ENCODE measurements at regions not wholly inside any gene's neighbourhood (a gene's known extent, or its start where the extent isn't known, plus 50 kb on each side); places are given as distances from the start of the nearest gene placed in this dataset.

GRCh38 chr9:89943309-89943708 is 338.5 kb downstream of the GADD45G start:
- 90 to 94% methylated on average over 2 of the region's 2 CpGs for WGBS, 2 donors
- Histone ChIP-seq H3K9me3 (no peaks in the 10 kb centered on the region), H3K36me3 (ENCODE audit: low read depth, missing control alignments) (no peaks in the 10 kb centered on the region), H3K27me3 (no peaks in the 10 kb centered on the region), H3K4me1 (no peaks in the 10 kb centered on the region), H3K27ac (no peak overlapping the region), H3K4me3 (no peak overlapping the region)
- TF ChIP-seq CTCF (IDR thresholded peaks at IDR 0.05), result no peak
- no peak for TF ChIP-seq POLR2A (IDR thresholded peaks at IDR 0.05)
- intact Hi-C loops (cut with DNase I; ENCODE audit: low total_unique reads), result no loop called here
- no peak for DNase-seq

GRCh38 chr9:89943728-89944127 is 338.9 kb downstream of the GADD45G start:
- Histone ChIP-seq H3K27ac (no peak overlapping the region), H3K36me3 (ENCODE audit: low read depth, missing control alignments) (no peaks in the 10 kb centered on the region), H3K27me3 (no peaks in the 10 kb centered on the region), H3K4me3 (no peak overlapping the region), H3K9me3 (no peaks in the 10 kb centered on the region), H3K4me1 (no peaks in the 10 kb centered on the region)
- WGBS, 2 donors, result 90 to 100% methylated on average over 3 of the region's 3 CpGs
- intact Hi-C loops (cut with DNase I; ENCODE audit: low total_unique reads), result no loop called here
- no peak for DNase-seq
- TF ChIP-seq POLR2A (IDR thresholded peaks at IDR 0.05), result no peak
- TF ChIP-seq CTCF (IDR thresholded peaks at IDR 0.05), result no peak

- intact Hi-C loops (cut with DNase I; ENCODE audit: low total_unique reads), result no loop called here
- H3K4me1 ChIP-seq, result no peaks in the 10 kb centered on the region
Observed at GRCh38 chr9:89945133-89945532, 340.3 kb downstream of the GADD45G start.

GRCh38 chr9:89946741-89947140 is 341.9 kb downstream of the GADD45G start:
- H3K4me1 ChIP-seq, result no peaks in the 10 kb centered on the region
- no peaks in the 10 kb centered on the region for H3K36me3 ChIP-seq (ENCODE audit: low read depth, missing control alignments)
- no peak overlapping the region for H3K4me3 ChIP-seq
- H3K9me3 ChIP-seq, result no peaks in the 10 kb centered on the region
- intact Hi-C loops (cut with DNase I; ENCODE audit: low total_unique reads), result no loop called here
- WGBS, 2 donors, result 34 to 54% methylated on average over 3 of the region's 3 CpGs
- H3K27ac ChIP-seq, result no peak overlapping the region
- no peaks in the 10 kb centered on the region for H3K27me3 ChIP-seq
- TF ChIP-seq CTCF (IDR thresholded peaks at IDR 0.05), result no peak
- no peak for TF ChIP-seq POLR2A (IDR thresholded peaks at IDR 0.05)
- DNase-seq, result no peak

More at GRCh38 chr9:89945133-89945532, 340.3 kb downstream of the GADD45G start:
- Histone ChIP-seq H3K36me3 (ENCODE audit: low read depth, missing control alignments) (no peaks in the 10 kb centered on the region), H3K9me3 (no peaks in the 10 kb centered on the region), H3K4me3 (no peak overlapping the region), H3K27me3 (no peaks in the 10 kb centered on the region), H3K27ac (no peak overlapping the region)
- no peak for DNase-seq
- TF ChIP-seq POLR2A (IDR thresholded peaks at IDR 0.05) (no peak), CTCF (IDR thresholded peaks at IDR 0.05) (no peak)
- WGBS, 2 donors, result 78 to 82% methylated on average over 4 of the region's 4 CpGs

- WGBS, 2 donors, result 84 to 89% methylated on average over 3 to 4 of the region's 4 CpGs
- no peak for DNase-seq
- Histone ChIP-seq H3K4me1 (no peaks in the 10 kb centered on the region), H3K27ac (no peak overlapping the region), H3K4me3 (no peak overlapping the region), H3K9me3 (no peaks in the 10 kb centered on the region), H3K36me3 (ENCODE audit: low read depth, missing control alignments) (no peaks in the 10 kb centered on the region), H3K27me3 (no peaks in the 10 kb centered on the region)
- TF ChIP-seq POLR2A (IDR thresholded peaks at IDR 0.05), result no peak
- no peak for TF ChIP-seq CTCF (IDR thresholded peaks at IDR 0.05)
- intact Hi-C loops (cut with DNase I; ENCODE audit: low total_unique reads), result no loop called here
Observed at GRCh38 chr9:89949111-89949510, 344.3 kb downstream of the GADD45G start.

Data from testis (tissue), 2 donors.